HepG2 (cell line): ENCODE measurements at regions not wholly inside any gene's neighbourhood (a gene's known extent, or its start where the extent isn't known, plus 50 kb on each side); places are given as distances from the start of the nearest gene placed in this dataset.

Source experiments
- ATAC-seq: fragments of 200-7000 bp; cut with Tn5 transposase; 3 replicates; pipeline ENCODE4 v1.9.1; 2020; ENCODE audit warnings: mild to moderate bottlenecking, moderate library complexity
- BruUV-seq: library from RNA; stranded (reverse); fragments of 400-500 nt; replicated peaks from 2 replicates; lab custom pipeline; 2021; lab: Mats Ljungman, UMichigan
- CTCF ChIA-PET: fragments of 300-600 bp; formaldehyde crosslinking; extraction: SDS; loops from one replicate; lab custom pipeline; 2021; ENCODE audit warnings: low total read pairs, inconsistent platforms, low intra/inter-chr PET ratio; lab: Yijun Ruan, JAX
- POLR2A ChIA-PET: fragments of 350-600 bp; sonication (Branson Sonifier 250); formaldehyde crosslinking; loops from one replicate; lab custom pipeline; 2020; ENCODE audit warnings: antibody characterized with exemption, inconsistent platforms; lab: Yijun Ruan, JAX
- DNase-seq: peaks from one replicate; pipeline ENCODE4 v3.0.0-alpha.2; 2015; ENCODE audit warnings: low spot score
- FAIRE-seq: peaks from 3 replicates; lab custom pipeline; 2011; peaks lifted over from hg19 to GRCh38; lab: Jason Lieb, UNC
- H2AFZ ChIP-seq: one replicate; pipeline ENCODE4 v1.6.1; 2011; ENCODE audit warnings: low read length, inconsistent platforms
- H3K27ac ChIP-seq: fragments of 300-600 bp; 3 replicates; pipeline ENCODE4 v1.8.0; 2011; ENCODE audit warnings: mixed run types, mild to moderate bottlenecking, mixed read lengths, low read length, inconsistent platforms; ENCODE audit not compliant: insufficient read depth; ENCODE audit errors: extremely low read length
- H3K27me3 ChIP-seq, 2 experiments: fragments of 200-600 bp in 1 of 2; 2 replicates in 1 of 2; 3 replicates in 1 of 2; pipeline versions ENCODE4 v1.6.0 to v1.8.0; 2011; ENCODE audit warnings: low read length in 2 of 2, mild to moderate bottlenecking in 2 of 2, moderate library complexity in 2 of 2, inconsistent platforms in 1 of 2; ENCODE audit not compliant: insufficient read depth in 2 of 2, control insufficient read depth in 1 of 2
- H3K36me3 ChIP-seq, 2 experiments: fragments of 200-600 bp in 1 of 2; replicated peaks in 1 of 2; 2 replicates in 1 of 2; 3 replicates in 1 of 2; pipeline versions ENCODE4 v1.5.1 to v1.8.0; 2011; ENCODE audit warnings: low read length in 2 of 2, inconsistent platforms in 1 of 2; ENCODE audit not compliant: insufficient read depth in 2 of 2, control insufficient read depth in 1 of 2
- H3K4me1 ChIP-seq: 2 replicates; pipeline ENCODE4 v1.5.1; 2012; ENCODE audit warnings: low read length, inconsistent platforms; ENCODE audit not compliant: insufficient read depth
- H3K4me2 ChIP-seq: 2 replicates; pipeline ENCODE4 v1.6.0; 2011; ENCODE audit warnings: low read depth, low read length, inconsistent platforms
- H3K4me3 ChIP-seq, 3 experiments: fragments of 200-600 bp in 1 of 3; sonication (generic), shearing (Covaris generic) in 1 of 3; replicated peaks in 1 of 3; 2 replicates each; pipeline ENCODE4 v1.5.1; 2011 to 2016; ENCODE audit warnings: low read length in 3 of 3, inconsistent platforms in 2 of 3, low read depth in 2 of 3, mild to moderate bottlenecking in 2 of 3, control low read depth in 1 of 3, mixed read lengths in 1 of 3; ENCODE audit not compliant: insufficient read depth in 1 of 3
- H3K79me2 ChIP-seq: one replicate; pipeline ENCODE4 v1.6.1; 2011; ENCODE audit warnings: low read length, inconsistent platforms; ENCODE audit not compliant: insufficient read depth
- H3K9ac ChIP-seq: 2 replicates; pipeline ENCODE4 v1.6.0; 2011; ENCODE audit warnings: mild to moderate bottlenecking, low read depth, low read length, inconsistent platforms; ENCODE audit not compliant: insufficient read depth
- H3K9me3 ChIP-seq: 2 replicates; pipeline ENCODE4 v1.5.1; 2012; ENCODE audit warnings: mild to moderate bottlenecking, low read length
- H4K20me1 ChIP-seq: 2 replicates; pipeline ENCODE4 v1.6.0; 2011; ENCODE audit warnings: inconsistent platforms, mild to moderate bottlenecking, low read length, moderate library complexity; ENCODE audit not compliant: insufficient read depth
- ATAD3A ChIP-seq: sonication (generic); formaldehyde crosslinking; IDR thresholded peaks from 2 replicates; pipeline ENCODE4 v1.4.0; 2020; ENCODE audit warnings: missing genetic modification reagents
- CCAR2 ChIP-seq: fragments of 200-400 bp; formaldehyde crosslinking; optimal IDR thresholded peaks from 2 replicates; pipeline ENCODE3; 2018; ENCODE audit warnings: low read depth, mild to moderate bottlenecking, low read length, moderate library complexity
- ERF ChIP-seq: IDR thresholded peaks from 2 replicates; pipeline ENCODE4 v1.6.1; 2018; ENCODE audit warnings: missing biosample characterization, missing genetic modification reagents
- POLR2G ChIP-seq: fragments of 200-400 bp; formaldehyde crosslinking; IDR thresholded peaks from 2 replicates; pipeline ENCODE4 v1.6.1; 2018; ENCODE audit warnings: mild to moderate bottlenecking, low read depth, low read length, moderate library complexity
- PRMT3 ChIP-seq: sonication (generic); formaldehyde crosslinking; IDR thresholded peaks from 2 replicates; pipeline ENCODE4 v1.8.1; 2022; ENCODE audit warnings: low read depth, mild to moderate bottlenecking, moderate library complexity, missing genetic modification reagents, borderline replicate concordance
- RBFOX2 ChIP-seq: fragments of 200-400 bp; formaldehyde crosslinking; IDR thresholded peaks from 2 replicates; pipeline ENCODE4 v1.6.1; 2017; ENCODE audit warnings: low read depth, mild to moderate bottlenecking, low read length
- RCOR2 ChIP-seq: IDR thresholded peaks from 2 replicates; pipeline ENCODE4 v1.6.1; 2016; ENCODE audit warnings: missing biosample characterization, missing genetic modification reagents
- TBX2 ChIP-seq: sonication (generic); formaldehyde crosslinking; IDR thresholded peaks from 2 replicates; pipeline ENCODE4 v1.5.0; 2020; ENCODE audit warnings: missing genetic modification reagents, mild to moderate bottlenecking, borderline replicate concordance
- ZC3H4 ChIP-seq: sonication (generic); formaldehyde crosslinking; IDR thresholded peaks from 2 replicates; pipeline ENCODE4 v1.4.0; 2020; ENCODE audit warnings: missing genetic modification reagents, borderline replicate concordance
- ZNF34 ChIP-seq: sonication (generic); formaldehyde crosslinking; IDR thresholded peaks from 2 replicates; pipeline ENCODE4 v1.4.0; 2020; ENCODE audit warnings: mild to moderate bottlenecking, missing genetic modification reagents, borderline replicate concordance
- ZNF598 ChIP-seq: sonication (generic); formaldehyde crosslinking; IDR thresholded peaks from 2 replicates; pipeline ENCODE4 v1.5.1; 2020; ENCODE audit warnings: mild to moderate bottlenecking, missing genetic modification reagents, borderline replicate concordance
- ZNF788 ChIP-seq: sonication (generic); formaldehyde crosslinking; IDR thresholded peaks from 2 replicates; pipeline ENCODE4 v1.5.0; 2020; ENCODE audit warnings: mild to moderate bottlenecking, missing genetic modification reagents, borderline replicate concordance
- WGBS: methylation state at CpG from one replicate; pipeline ENCODE4 v1.1.6; 2017; ENCODE audit warnings: low lambda C conversion rate; 5-methylcytosine and 5-hydroxymethylcytosine counted together
- in situ Hi-C: cut with HindIII; loops from 2 replicates; pipeline ENCODE4 v1.10.0; 2017; ENCODE audit warnings: low pct_unique_long_range_greater_than_20kb; ENCODE audit not compliant: extremely low pct_ligation_motif_present
- intact Hi-C: fragments of 100-400 bp; cut with micrococcal nuclease; formaldehyde crosslinking; loops from one replicate; pipeline ENCODE4 v1.10.0; 2022; ENCODE audit not compliant: unreplicated experiment
- TF ChIP-seq, protein P1 (sequence below): sonication (generic); formaldehyde crosslinking; IDR thresholded peaks from 2 replicates; pipeline ENCODE4 v1.4.0; 2020; ENCODE audit warnings: missing genetic modification reagents
- TF ChIP-seq, protein P2 (sequence below): sonication (generic); formaldehyde crosslinking; IDR thresholded peaks from 2 replicates; pipeline ENCODE4 v1.8.1; 2023; ENCODE audit warnings: missing genetic modification reagents, mild to moderate bottlenecking, borderline replicate concordance
- TF ChIP-seq, protein P3 (sequence below): sonication (generic); formaldehyde crosslinking; IDR thresholded peaks from 2 replicates; pipeline ENCODE4 v1.5.1; 2020; ENCODE audit warnings: mild to moderate bottlenecking, missing genetic modification reagents

DNA sequence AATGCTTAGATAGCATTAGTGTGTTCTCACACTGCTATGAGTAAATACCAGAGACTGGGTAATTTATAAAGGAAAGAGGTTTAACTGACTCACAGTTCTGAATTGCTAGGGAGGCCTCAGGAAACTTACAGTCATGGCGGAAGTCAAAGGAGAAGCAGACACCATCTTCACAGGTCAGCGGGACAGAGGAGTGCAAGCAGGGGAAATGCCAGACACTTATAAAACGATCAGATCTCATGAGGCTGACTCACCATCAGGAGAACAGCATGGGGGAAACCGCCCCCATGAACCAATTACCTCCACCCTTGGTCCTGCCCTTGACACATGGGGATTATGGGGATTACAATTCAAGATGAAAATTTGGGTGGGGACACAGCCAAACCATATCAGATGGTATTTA lies 381.5 kb upstream of the DPPA4 start:
- POLR2A ChIA-PET: no interaction called here
- Histone ChIP-seq H3K36me3 (no peaks in the 10 kb centered on the region), H3K4me2 (no peak overlapping the region), H3K27ac (no peak overlapping the region), H3K9me3 (no peaks in the 10 kb centered on the region; the same call in 1 of the 2 replicates), H3K4me3 (no peak overlapping the region), H2AFZ (no peak overlapping the region), H4K20me1 (no peaks in the 10 kb centered on the region), H3K9ac (no peak overlapping the region), H3K4me1 (no peaks in the 10 kb centered on the region), H3K79me2 (no peaks in the 10 kb centered on the region), H3K27me3 (no peaks in the 10 kb centered on the region)
- CTCF ChIA-PET: no interaction called here
- TF ChIP-seq ERF (CRISPR knock-in tag) (no peak), RBFOX2 (no peak), ATAD3A (CRISPR knock-in tag) (no peak), RCOR2 (CRISPR knock-in tag) (no peak), ZC3H4 (CRISPR knock-in tag) (no peak), POLR2G (no peak)
- TF ChIP-seq, protein P1, sequence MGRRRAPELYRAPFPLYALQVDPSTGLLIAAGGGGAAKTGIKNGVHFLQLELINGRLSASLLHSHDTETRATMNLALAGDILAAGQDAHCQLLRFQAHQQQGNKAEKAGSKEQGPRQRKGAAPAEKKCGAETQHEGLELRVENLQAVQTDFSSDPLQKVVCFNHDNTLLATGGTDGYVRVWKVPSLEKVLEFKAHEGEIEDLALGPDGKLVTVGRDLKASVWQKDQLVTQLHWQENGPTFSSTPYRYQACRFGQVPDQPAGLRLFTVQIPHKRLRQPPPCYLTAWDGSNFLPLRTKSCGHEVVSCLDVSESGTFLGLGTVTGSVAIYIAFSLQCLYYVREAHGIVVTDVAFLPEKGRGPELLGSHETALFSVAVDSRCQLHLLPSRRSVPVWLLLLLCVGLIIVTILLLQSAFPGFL (CRISPR knock-in tag): no peak
- ATAC-seq: no peak
- FAIRE-seq: no peak
- in situ Hi-C loops: no loop called here
- no TSS peak for BruUV-seq
- DNase-seq: no peak
- WGBS: 43% methylated on average over 4 of the region's 4 CpGs
- intact Hi-C loops: no loop called here

DNA sequence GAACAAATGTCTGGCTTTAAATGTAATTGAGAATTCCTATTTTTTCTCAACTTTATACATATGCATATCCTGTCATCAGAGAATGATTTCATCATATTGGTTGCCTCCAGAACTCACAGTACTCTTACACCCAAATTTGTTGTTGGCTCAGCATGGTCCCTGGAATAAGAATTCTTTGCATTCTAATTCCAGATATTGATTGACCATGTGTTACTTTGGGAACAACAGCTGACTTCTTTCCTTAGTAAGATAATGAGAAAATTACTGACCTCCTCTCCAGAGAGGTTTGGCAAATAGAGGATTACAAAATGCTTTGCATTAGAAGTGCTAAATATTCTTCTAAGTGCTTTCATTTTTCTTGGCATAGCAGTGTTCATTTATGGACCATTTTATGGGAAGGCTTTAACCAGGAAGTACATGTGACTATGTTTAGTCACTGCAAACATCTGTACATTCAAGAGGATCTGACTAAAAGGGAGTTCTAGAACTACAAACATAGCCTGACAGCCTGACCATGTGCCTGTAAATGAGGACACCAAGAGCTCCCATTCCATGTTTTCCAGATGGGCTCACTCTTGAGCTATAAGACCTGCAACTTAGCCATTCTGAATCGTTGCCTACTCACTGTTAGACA lies 391.6 kb upstream of the DPPA4 start:
- Histone ChIP-seq H3K4me2 (no peak overlapping the region), H4K20me1 (no peaks in the 10 kb centered on the region), H3K4me1 (no peaks in the 10 kb centered on the region), H3K27me3 (no peaks in the 10 kb centered on the region), H3K36me3 (no peaks in the 10 kb centered on the region), H3K9me3 (no peaks in the 10 kb centered on the region), H3K9ac (no peak overlapping the region), H3K4me3 (no peak overlapping the region), H3K27ac (no peak overlapping the region), H3K79me2 (no peaks in the 10 kb centered on the region), H2AFZ (no peak overlapping the region)
- intact Hi-C loops: no loop called here
- ChIA-PET POLR2A (no interaction called here), CTCF (no interaction called here)
- no TSS peak for BruUV-seq
- WGBS: 23% methylated on average over 1 of the region's 1 CpG
- in situ Hi-C loops: no loop called here
- FAIRE-seq (no peak), DNase-seq (no peak), ATAC-seq (no peak)
- TF ChIP-seq PRMT3 (no peak), TBX2 (CRISPR knock-in tag) (no peak), ZNF34 (no peak), CCAR2 (no peak), ZNF598 (CRISPR knock-in tag) (no peak), ZNF788 (CRISPR knock-in tag) (no peak)
- TF ChIP-seq, protein P2, sequence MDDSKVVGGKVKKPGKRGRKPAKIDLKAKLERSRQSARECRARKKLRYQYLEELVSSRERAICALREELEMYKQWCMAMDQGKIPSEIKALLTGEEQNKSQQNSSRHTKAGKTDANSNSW (CRISPR knock-in tag): no peak
- TF ChIP-seq, protein P3, sequence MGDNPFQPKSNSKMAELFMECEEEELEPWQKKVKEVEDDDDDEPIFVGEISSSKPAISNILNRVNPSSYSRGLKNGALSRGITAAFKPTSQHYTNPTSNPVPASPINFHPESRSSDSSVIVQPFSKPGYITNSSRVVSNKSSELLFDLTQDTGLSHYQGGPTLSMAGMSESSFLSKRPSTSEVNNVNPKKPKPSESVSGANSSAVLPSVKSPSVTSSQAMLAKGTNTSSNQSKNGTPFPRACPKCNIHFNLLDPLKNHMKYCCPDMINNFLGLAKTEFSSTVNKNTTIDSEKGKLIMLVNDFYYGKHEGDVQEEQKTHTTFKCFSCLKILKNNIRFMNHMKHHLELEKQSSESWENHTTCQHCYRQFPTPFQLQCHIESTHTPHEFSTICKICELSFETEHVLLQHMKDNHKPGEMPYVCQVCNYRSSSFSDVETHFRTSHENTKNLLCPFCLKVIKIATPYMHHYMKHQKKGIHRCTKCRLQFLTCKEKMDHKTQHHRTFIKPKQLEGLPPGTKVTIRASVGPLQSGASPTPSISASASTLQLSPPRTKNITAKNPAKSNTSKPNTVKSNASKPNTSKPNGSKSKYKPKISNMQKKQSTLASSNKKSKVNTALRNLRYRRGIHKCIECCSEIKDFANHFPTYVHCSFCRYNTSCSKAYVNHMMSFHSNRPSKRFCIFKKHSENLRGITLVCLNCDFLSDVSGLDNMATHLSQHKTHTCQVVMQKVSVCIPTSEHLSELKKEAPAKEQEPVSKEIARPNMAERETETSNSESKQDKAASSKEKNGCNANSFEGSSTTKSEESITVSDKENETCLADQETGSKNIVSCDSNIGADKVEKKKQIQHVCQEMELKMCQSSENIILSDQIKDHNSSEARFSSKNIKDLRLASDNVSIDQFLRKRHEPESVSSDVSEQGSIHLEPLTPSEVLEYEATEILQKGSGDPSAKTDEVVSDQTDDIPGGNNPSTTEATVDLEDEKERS (CRISPR knock-in tag): no peak
